Choroid plexus epithelial cell (primary cell): ENCODE measurements at regions not wholly inside any gene's neighbourhood (a gene's known extent, or its start where the extent isn't known, plus 50 kb on each side); places are given as distances from the start of the nearest gene placed in this dataset.

ENCODE experiments used
- DNase-seq: peaks from one replicate; pipeline ENCODE4 v3.0.0-alpha.2; 2010; ENCODE audit warnings: low read depth
- H3K4me3 ChIP-seq: 2 replicates; pipeline ENCODE4 v1.5.1; 2011; ENCODE audit warnings: low read depth, mild to moderate bottlenecking, control low read depth, low read length, moderate library complexity
- CTCF ChIP-seq: conservative IDR thresholded peaks from 2 replicates; pipeline ENCODE4 v1.5.1; 2011; ENCODE audit warnings: low read depth, mild to moderate bottlenecking, control low read depth, inconsistent platforms, low read length, moderate library complexity

GRCh38 chr3:174336784-174337183 is 522.4 kb upstream of the NAALADL2 start:
- no peak for TF ChIP-seq CTCF
- no peak for DNase-seq
- H3K4me3 ChIP-seq = no peak overlapping the region

GRCh38 chr3:174337227-174337626 is 521.9 kb upstream of the NAALADL2 start:
- DNase-seq = no peak
- no peak overlapping the region for H3K4me3 ChIP-seq
- TF ChIP-seq CTCF = no peak

GRCh38 chr3:174340624-174341587 is 518.2 kb upstream of the NAALADL2 start:
- TF ChIP-seq CTCF = no peak
- no peak for DNase-seq
- H3K4me3 ChIP-seq = no peak overlapping the region

GRCh38 chr3:174342171-174342570 is 517.0 kb upstream of the NAALADL2 start:
- no peak for DNase-seq
- TF ChIP-seq CTCF = no peak
- no peak overlapping the region for H3K4me3 ChIP-seq

GRCh38 chr3:174342941-174343501 is 516.1 kb upstream of the NAALADL2 start:
- no peak for TF ChIP-seq CTCF
- peak; percentile 33 for DNase-seq
- no peak overlapping the region for H3K4me3 ChIP-seq

- no peak for DNase-seq
- H3K4me3 ChIP-seq = no peak overlapping the region
- TF ChIP-seq CTCF = no peak
Measured at GRCh38 chr3:174346141-174346540, 513.0 kb upstream of the NAALADL2 start.
